IPS-18a (cell line): ENCODE measurements at regions not wholly inside any gene's neighbourhood (a gene's known extent, or its start where the extent isn't known, plus 50 kb on each side); places are given as distances from the start of the nearest gene placed in this dataset.

Experiments used
- H3K27ac ChIP-seq: one replicate; pipeline ENCODE4 v1.5.1; 2013; ENCODE audit warnings: low read length
- H3K27me3 ChIP-seq: one replicate; pipeline ENCODE4 v1.6.1; 2013; ENCODE audit warnings: mild to moderate bottlenecking, low read length; ENCODE audit not compliant: control insufficient read depth, insufficient read depth
- H3K36me3 ChIP-seq: one replicate; pipeline ENCODE4 v1.6.1; 2013; ENCODE audit warnings: low read depth, low read length; ENCODE audit not compliant: control insufficient read depth
- H3K4me1 ChIP-seq: one replicate; pipeline ENCODE4 v1.6.1; 2013; ENCODE audit warnings: low read depth, low read length; ENCODE audit not compliant: control insufficient read depth
- H3K4me3 ChIP-seq: one replicate; pipeline ENCODE4 v1.5.1; 2013; ENCODE audit warnings: low read length
- H3K9ac ChIP-seq: one replicate; pipeline ENCODE4 v1.6.1; 2013; ENCODE audit warnings: mild to moderate bottlenecking, low read length, moderate library complexity
- H3K9me3 ChIP-seq: one replicate; pipeline ENCODE4 v1.6.1; 2013; ENCODE audit warnings: low read depth, low read length; ENCODE audit not compliant: control insufficient read depth

- Histone ChIP-seq H3K36me3 (no peaks in the 10 kb centered on the region), H3K9me3 (no peaks in the 10 kb centered on the region), H3K27me3 (no peaks in the 10 kb centered on the region), H3K9ac (no peak overlapping the region), H3K4me1 (no peaks in the 10 kb centered on the region), H3K27ac (no peak overlapping the region), H3K4me3 (no peak overlapping the region)
Measured at GRCh38 chr3:68290333-68290732, 635.9 kb upstream of the SUCLG2 start.

- Histone ChIP-seq H3K27ac (no peak overlapping the region), H3K9ac (no peak overlapping the region), H3K4me3 (no peak overlapping the region), H3K9me3 (no peaks in the 10 kb centered on the region), H3K36me3 (no peaks in the 10 kb centered on the region), H3K4me1 (no peaks in the 10 kb centered on the region), H3K27me3 (no peaks in the 10 kb centered on the region)
Measured at GRCh38 chr3:68288085-68288484, 633.7 kb upstream of the SUCLG2 start.

GRCh38 chr3:68287101-68287500 lies 632.7 kb upstream of the SUCLG2 start:
- Histone ChIP-seq H3K9ac (no peak overlapping the region), H3K27ac (no peak overlapping the region), H3K27me3 (no peaks in the 10 kb centered on the region), H3K4me3 (no peak overlapping the region), H3K36me3 (no peaks in the 10 kb centered on the region), H3K4me1 (no peaks in the 10 kb centered on the region), H3K9me3 (no peaks in the 10 kb centered on the region)

- Histone ChIP-seq H3K9ac (no peak overlapping the region), H3K36me3 (no peaks in the 10 kb centered on the region), H3K4me3 (no peak overlapping the region), H3K27ac (no peak overlapping the region), H3K9me3 (no peaks in the 10 kb centered on the region), H3K4me1 (no peaks in the 10 kb centered on the region), H3K27me3 (no peaks in the 10 kb centered on the region)
Measured at GRCh38 chr3:68274286-68274685, 619.9 kb upstream of the SUCLG2 start.

GRCh38 chr3:68271145-68271544 lies 616.7 kb upstream of the SUCLG2 start:
- Histone ChIP-seq H3K27me3 (no peaks in the 10 kb centered on the region), H3K4me1 (peaks cover 11% of the 10 kb centered on the region), H3K9ac (no peak overlapping the region), H3K4me3 (no peak overlapping the region), H3K27ac (no peak overlapping the region), H3K36me3 (no peaks in the 10 kb centered on the region), H3K9me3 (no peaks in the 10 kb centered on the region)

GRCh38 chr3:68256635-68257223 lies 602.3 kb upstream of the SUCLG2 start:
- Histone ChIP-seq H3K36me3 (no peaks in the 10 kb centered on the region), H3K27me3 (no peaks in the 10 kb centered on the region), H3K4me1 (no peaks in the 10 kb centered on the region), H3K4me3 (no peak overlapping the region), H3K9me3 (no peaks in the 10 kb centered on the region), H3K27ac (no peak overlapping the region), H3K9ac (no peak overlapping the region)

- Histone ChIP-seq H3K36me3 (no peaks in the 10 kb centered on the region), H3K4me3 (no peak overlapping the region), H3K9ac (no peak overlapping the region), H3K9me3 (no peaks in the 10 kb centered on the region), H3K27ac (no peak overlapping the region), H3K27me3 (no peaks in the 10 kb centered on the region), H3K4me1 (no peaks in the 10 kb centered on the region)
Measured at GRCh38 chr3:68249265-68249664, 594.9 kb upstream of the SUCLG2 start.

GRCh38 chr3:68242606-68243005 lies 588.2 kb upstream of the SUCLG2 start:
- no peak overlapping the region for H3K9ac ChIP-seq
- no peaks in the 10 kb centered on the region for H3K36me3 ChIP-seq
- H3K4me3 ChIP-seq, result no peak overlapping the region
- no peaks in the 10 kb centered on the region for H3K9me3 ChIP-seq
- no peaks in the 10 kb centered on the region for H3K4me1 ChIP-seq
- H3K27me3 ChIP-seq, result no peaks in the 10 kb centered on the region
- H3K27ac ChIP-seq, result no peak overlapping the region

- no peak overlapping the region for H3K9ac ChIP-seq
- H3K4me3 ChIP-seq, result no peak overlapping the region
- H3K27ac ChIP-seq, result no peak overlapping the region
- H3K9me3 ChIP-seq, result no peaks in the 10 kb centered on the region
- no peaks in the 10 kb centered on the region for H3K36me3 ChIP-seq
- no peaks in the 10 kb centered on the region for H3K4me1 ChIP-seq
- no peaks in the 10 kb centered on the region for H3K27me3 ChIP-seq
Measured at GRCh38 chr3:68239542-68239941, 585.1 kb upstream of the SUCLG2 start.

GRCh38 chr3:68234076-68234780 lies 579.8 kb upstream of the SUCLG2 start:
- no peak overlapping the region for H3K27ac ChIP-seq
- no peak overlapping the region for H3K4me3 ChIP-seq

GRCh38 chr3:68228856-68229255 lies 574.4 kb upstream of the SUCLG2 start:
- H3K4me3 ChIP-seq, result no peak overlapping the region
- no peak overlapping the region for H3K27ac ChIP-seq
- H3K9ac ChIP-seq, result no peak overlapping the region
- H3K27me3 ChIP-seq, result no peaks in the 10 kb centered on the region
- no peaks in the 10 kb centered on the region for H3K36me3 ChIP-seq
- no peaks in the 10 kb centered on the region for H3K9me3 ChIP-seq
- no peaks in the 10 kb centered on the region for H3K4me1 ChIP-seq

More at GRCh38 chr3:68234076-68234780, 579.8 kb upstream of the SUCLG2 start:
- no peaks in the 10 kb centered on the region for H3K36me3 ChIP-seq
- H3K4me1 ChIP-seq, result no peaks in the 10 kb centered on the region
- no peaks in the 10 kb centered on the region for H3K27me3 ChIP-seq
- H3K9ac ChIP-seq, result no peak overlapping the region
- no peaks in the 10 kb centered on the region for H3K9me3 ChIP-seq

GRCh38 chr3:68220832-68221231 lies 566.4 kb upstream of the SUCLG2 start:
- Histone ChIP-seq H3K9ac (no peak overlapping the region), H3K27me3 (no peaks in the 10 kb centered on the region), H3K36me3 (no peaks in the 10 kb centered on the region), H3K27ac (no peak overlapping the region), H3K4me3 (no peak overlapping the region), H3K4me1 (no peaks in the 10 kb centered on the region), H3K9me3 (no peaks in the 10 kb centered on the region)
